GM18507 (cell line): ENCODE measurements at regions not wholly inside any gene's neighbourhood (a gene's known extent, or its start where the extent isn't known, plus 50 kb on each side); places are given as distances from the start of the nearest gene placed in this dataset.
"Not testable (repeated sequence)": the region's sequence is repeated elsewhere in the genome, so short reads cannot be mapped to it uniquely, and the experiment has no call there.

Experiments used
- DNase-seq: peaks from one replicate; pipeline ENCODE4 v3.0.0; 2011; ENCODE audit warnings: low read depth; ENCODE audit not compliant: insufficient read length; ENCODE audit errors: extremely low spot score
- FAIRE-seq: peaks from 2 replicates; lab custom pipeline; 2011; peaks lifted over from hg19 to GRCh38; lab: Jason Lieb, UNC

- FAIRE-seq (no peak), DNase-seq (no peak)
These were observed 74.7 kb downstream of the LPAR4 start for GRCh38 chrX:78822157-78822690.

GRCh38 chrX:78831523-78831922, 84.0 kb downstream of the LPAR4 start:
- DNase-seq, result no peak
- peak; percentile 41 for FAIRE-seq

GRCh38 chrX:78838709-78839108, 91.2 kb downstream of the LPAR4 start:
- FAIRE-seq (peak; percentile 62), DNase-seq (no peak)

GRCh38 chrX:78839711-78840110, 92.2 kb downstream of the LPAR4 start:
- DNase-seq (no peak), FAIRE-seq (no peak)

- DNase-seq, FAIRE-seq: not testable (repeated sequence)
These were observed 96.7 kb downstream of the LPAR4 start for GRCh38 chrX:78844218-78844617.

- not testable (repeated sequence) for FAIRE-seq, DNase-seq
These were observed 63.9 kb upstream of the P2RY10 start for GRCh38 chrX:78881248-78881647.

GRCh38 chrX:78886550-78886949, 58.6 kb upstream of the P2RY10 start:
- DNase-seq, result no peak
- peak; percentile 88 for FAIRE-seq
